Upper lobe of left lung (tissue), 4 donors: ENCODE measurements at regions not wholly inside any gene's neighbourhood (a gene's known extent, or its start where the extent isn't known, plus 50 kb on each side); places are given as distances from the start of the nearest gene placed in this dataset.

ENCODE experiments used
- CTCF ChIP-seq, 6 experiments: fragments of 450-650 bp in 4 of 6; fragments of 200-600 bp in 2 of 6; sonication (generic) in 2 of 6; IDR thresholded peaks; one replicate each; pipeline ENCODE4 v1.5.1; 2016 to 2019; ENCODE audit warnings: antibody characterized with exemption in 6 of 6
- POLR2A ChIP-seq, 4 donors: fragments of 450-650 bp; IDR thresholded peaks; one replicate each; pipeline ENCODE4 v1.5.1; 2016 to 2017; ENCODE audit warnings: antibody characterized with exemption in 4 of 4, mild to moderate bottlenecking in 2 of 4

GRCh38 chr15:94963953-94964352 is 732.6 kb downstream of the MCTP2 start:
- TF ChIP-seq CTCF (IDR thresholded peaks at IDR 0.05) = no peak
- TF ChIP-seq POLR2A (IDR thresholded peaks at IDR 0.05) = no peak
